Cortex of kidney (tissue), 1 donor: ENCODE measurements at regions not wholly inside any gene's neighbourhood (a gene's known extent, or its start where the extent isn't known, plus 50 kb on each side); places are given as distances from the start of the nearest gene placed in this dataset.
"Not testable (repeated sequence)": the region's sequence is repeated elsewhere in the genome, so short reads cannot be mapped to it uniquely, and the experiment has no call there.

Experiments used
- DNase-seq: peaks from one replicate; lab custom pipeline; 2025; lab: John Stamatoyannopoulos, UW

- DNase-seq, result no peak
These were observed 97.0 kb upstream of the HES1 start for GRCh38 chr3:194038960-194039359.

GRCh38 chr3:194040516-194041273 lies 95.3 kb upstream of the HES1 start:
- no peak for DNase-seq

- DNase-seq, result no peak
These were observed 93.0 kb upstream of the HES1 start for GRCh38 chr3:194042927-194043326.

GRCh38 chr3:194043516-194043915 lies 92.4 kb upstream of the HES1 start:
- no peak for DNase-seq

- DNase-seq, result no peak
These were observed 90.7 kb upstream of the HES1 start for GRCh38 chr3:194045289-194045688.

GRCh38 chr3:194045919-194046318 lies 90.0 kb upstream of the HES1 start:
- no peak for DNase-seq

GRCh38 chr3:194046531-194046930 lies 89.4 kb upstream of the HES1 start:
- DNase-seq, result no peak

GRCh38 chr3:194046995-194047645 lies 88.8 kb upstream of the HES1 start:
- no peak for DNase-seq

- no peak for DNase-seq
These were observed 86.6 kb upstream of the HES1 start for GRCh38 chr3:194049394-194049793.

- no peak for DNase-seq
These were observed 85.1 kb upstream of the HES1 start for GRCh38 chr3:194050782-194051320.

GRCh38 chr3:194051366-194052149 lies 84.4 kb upstream of the HES1 start:
- no peak for DNase-seq

- no peak for DNase-seq
These were observed 82.8 kb upstream of the HES1 start for GRCh38 chr3:194053136-194053535.

- DNase-seq, result no peak
These were observed 81.9 kb upstream of the HES1 start for GRCh38 chr3:194054016-194054415.

- no peak for DNase-seq
These were observed 81.4 kb upstream of the HES1 start for GRCh38 chr3:194054540-194054939.

- no peak for DNase-seq
These were observed 81.0 kb upstream of the HES1 start for GRCh38 chr3:194054961-194055360.

GRCh38 chr3:194056323-194056722 lies 79.6 kb upstream of the HES1 start:
- not testable (repeated sequence) for DNase-seq

GRCh38 chr3:194056731-194057415 lies 79.1 kb upstream of the HES1 start:
- DNase-seq, result no peak

- no peak for DNase-seq
These were observed 78.3 kb upstream of the HES1 start for GRCh38 chr3:194057570-194058188.

GRCh38 chr3:194058189-194058571 lies 77.8 kb upstream of the HES1 start:
- DNase-seq, result no peak

- DNase-seq, result no peak
These were observed 77.2 kb upstream of the HES1 start for GRCh38 chr3:194058753-194059152.

GRCh38 chr3:194061421-194062030 lies 74.4 kb upstream of the HES1 start:
- no peak for DNase-seq
